ENCODE measurements at regions not wholly inside any gene's neighbourhood (a gene's known extent, or its start where the extent isn't known, plus 50 kb on each side); places are given as distances from the start of the nearest gene placed in this dataset.

GRCh38 chr20:52654567-52654966, 317.6 kb upstream of the TSHZ2 start:
- no peaks in the 10 kb centered on the region for H3K4me1 ChIP-seq (ENCODE audit: control insufficient read depth in 2 of 2, insufficient read depth in 2 of 2, low read length in 2 of 2)
- WGBS (ENCODE audit: insufficient coverage), result 30% methylated on average over 2 of the region's 2 CpGs
- POLR2A ChIA-PET, result no interaction called here
- no peak overlapping the region for H3K27ac ChIP-seq (ENCODE audit: low read length in 2 of 2)
- no peaks in the 10 kb centered on the region for H3K36me3 ChIP-seq (replicated peaks in 1 of 2; ENCODE audit: control extremely low read depth in 1 of 2, control insufficient read depth in 1 of 2, extremely low read depth in 1 of 2, insufficient read depth in 2 of 2, low read length in 1 of 2)
- no peaks in the 10 kb centered on the region for H3K4me1 Mint-ChIP-seq
- H3K27me3 ChIP-seq (replicated peaks in 1 of 4; ENCODE audit: control extremely low read depth in 1 of 4, control insufficient read depth in 3 of 4, insufficient read depth in 4 of 4, low read length in 3 of 4), result no peaks in the 10 kb centered on the region
- no peak overlapping the region for H3K4me3 Mint-ChIP-seq
- peaks cover 5% of the 10 kb centered on the region for H3K27me3 Mint-ChIP-seq
- no peaks in the 10 kb centered on the region for H4K20me1 ChIP-seq (ENCODE audit: control insufficient read depth, insufficient read depth, low read length, poor library complexity, severe bottlenecking)
- no peak overlapping the region for H3K4me3 ChIP-seq (ENCODE audit: control extremely low read depth in 1 of 5, extremely low read depth in 1 of 5, insufficient read depth in 1 of 5, low read depth in 2 of 5, low read length in 4 of 5)
- no peak overlapping the region for H3K9ac ChIP-seq (ENCODE audit: low read length)
- no peak overlapping the region for H2AFZ ChIP-seq (ENCODE audit: insufficient read depth, low read depth, low read length, poor library complexity, severe bottlenecking)
- H3K9me3 Mint-ChIP-seq (ENCODE audit: insufficient read depth), result no peaks in the 10 kb centered on the region
- no peak for ATAC-seq (ENCODE audit: low read depth)
- H3K79me2 ChIP-seq (ENCODE audit: control insufficient read depth, insufficient read depth, low read length), result no peaks in the 10 kb centered on the region
- intact Hi-C loops (cut with micrococcal nuclease), result no loop called here
- no peak for DNase-seq
- CTCF ChIA-PET, result no interaction called here
- TF ChIP-seq CTCF (IDR thresholded peaks at IDR 0.05) (no peak), EZH2 (IDR thresholded peaks at IDR 0.05; ENCODE audit: borderline replicate concordance, insufficient read depth, low read depth, low read length, poor library complexity, severe bottlenecking) (no peak)
- no peak overlapping the region for H3K27ac Mint-ChIP-seq
- no peak overlapping the region for H3K4me2 ChIP-seq (replicated peaks; ENCODE audit: low read depth, low read length, poor library complexity, severe bottlenecking)
- no peaks in the 10 kb centered on the region for H3K9me3 ChIP-seq (ENCODE audit: control extremely low read depth in 1 of 3, control insufficient read depth in 2 of 3, insufficient read depth in 1 of 3, low read length in 2 of 3)

- DNase-seq (no peak), ATAC-seq (ENCODE audit: low read depth) (no peak)
- ChIA-PET CTCF (no interaction called here), POLR2A (no interaction called here)
- no peaks in the 10 kb centered on the region for H3K36me3 ChIP-seq (replicated peaks in 1 of 2; ENCODE audit: control extremely low read depth in 1 of 2, control insufficient read depth in 1 of 2, extremely low read depth in 1 of 2, insufficient read depth in 2 of 2, low read length in 1 of 2)
- H3K79me2 ChIP-seq (ENCODE audit: control insufficient read depth, insufficient read depth, low read length), result no peaks in the 10 kb centered on the region
- no peaks in the 10 kb centered on the region for H3K4me1 Mint-ChIP-seq
- TF ChIP-seq CTCF (IDR thresholded peaks at IDR 0.05) (no peak), EZH2 (IDR thresholded peaks at IDR 0.05; ENCODE audit: borderline replicate concordance, insufficient read depth, low read depth, low read length, poor library complexity, severe bottlenecking) (no peak)
- 45% methylated on average over 2 of the region's 3 CpGs for WGBS (ENCODE audit: insufficient coverage)
- no peak overlapping the region for H3K4me2 ChIP-seq (replicated peaks; ENCODE audit: low read depth, low read length, poor library complexity, severe bottlenecking)
- no peak overlapping the region for H3K27ac Mint-ChIP-seq
- no peak overlapping the region for H3K9ac ChIP-seq (ENCODE audit: low read length)
- no peak overlapping the region for H3K4me3 Mint-ChIP-seq
- H2AFZ ChIP-seq (ENCODE audit: insufficient read depth, low read depth, low read length, poor library complexity, severe bottlenecking), result no peak overlapping the region
- no peak overlapping the region for H3K4me3 ChIP-seq (ENCODE audit: control extremely low read depth in 1 of 5, extremely low read depth in 1 of 5, insufficient read depth in 1 of 5, low read depth in 2 of 5, low read length in 4 of 5)
- H3K27me3 Mint-ChIP-seq, result peaks cover 5% of the 10 kb centered on the region
- H3K27me3 ChIP-seq (replicated peaks in 1 of 4; ENCODE audit: control extremely low read depth in 1 of 4, control insufficient read depth in 3 of 4, insufficient read depth in 4 of 4, low read length in 3 of 4), result no peaks in the 10 kb centered on the region
- H3K4me1 ChIP-seq (ENCODE audit: control insufficient read depth in 2 of 2, insufficient read depth in 2 of 2, low read length in 2 of 2), result no peaks in the 10 kb centered on the region
- no peaks in the 10 kb centered on the region for H3K9me3 ChIP-seq (ENCODE audit: control extremely low read depth in 1 of 3, control insufficient read depth in 2 of 3, insufficient read depth in 1 of 3, low read length in 2 of 3)
- H3K9me3 Mint-ChIP-seq (ENCODE audit: insufficient read depth), result no peaks in the 10 kb centered on the region
- no peaks in the 10 kb centered on the region for H4K20me1 ChIP-seq (ENCODE audit: control insufficient read depth, insufficient read depth, low read length, poor library complexity, severe bottlenecking)
- intact Hi-C loops (cut with micrococcal nuclease), result no loop called here
- H3K27ac ChIP-seq (ENCODE audit: low read length in 2 of 2), result no peak overlapping the region
Observed at GRCh38 chr20:52652271-52652670, 319.9 kb upstream of the TSHZ2 start.
